GM12878 (cell line): ENCODE measurements at regions not wholly inside any gene's neighbourhood (a gene's known extent, or its start where the extent isn't known, plus 50 kb on each side); places are given as distances from the start of the nearest gene placed in this dataset.

Experiments
- ATAC-seq: fragments of 200-7000 bp; cut with Tn5 transposase; 3 replicates; pipeline ENCODE4 v1.9.1; 2020; ENCODE audit warnings: mild to moderate bottlenecking, moderate library complexity
- BruUV-seq: library from RNA; stranded (reverse); fragments of 400-500 nt; replicated peaks from 2 replicates; lab custom pipeline; 2021; lab: Mats Ljungman, UMichigan
- CTCF ChIA-PET: fragments of 300-600 bp; sonication (Branson Sonifier 250); formaldehyde crosslinking; extraction: SDS; loops from one replicate; lab custom pipeline; 2021; ENCODE audit warnings: inconsistent platforms; lab: Yijun Ruan, JAX
- POLR2A ChIA-PET: fragments of 350-600 bp; formaldehyde crosslinking; extraction: SDS; loops from one replicate; lab custom pipeline; 2021; ENCODE audit warnings: inconsistent platforms; lab: Charles Lee
- RAD21 ChIA-PET: fragments of 300-600 bp; sonication (Branson Sonifier 250); formaldehyde crosslinking; loops from one replicate; lab custom pipeline; 2023; ENCODE audit warnings: antibody characterized with exemption; ENCODE audit not compliant: unreplicated experiment; lab: Charles Lee
- SMC1A ChIA-PET: fragments of 300-600 bp; sonication (Branson Sonifier 250); formaldehyde crosslinking; loops from one replicate; lab custom pipeline; 2023; ENCODE audit not compliant: unreplicated experiment, uncharacterized antibody; lab: Charles Lee
- DNase-seq: peaks from one replicate; pipeline ENCODE4 v3.0.0-alpha.2; 2011; ENCODE audit warnings: low read depth, low spot score
- FAIRE-seq: peaks from 3 replicates; lab custom pipeline; 2011; peaks lifted over from hg19 to GRCh38; lab: Jason Lieb, UNC
- H2AFZ ChIP-seq: 2 replicates; pipeline ENCODE4 v1.6.0; 2011; ENCODE audit warnings: low read depth, low read length, control low read depth; ENCODE audit not compliant: control insufficient read depth
- H3K27ac ChIP-seq: 2 replicates; pipeline ENCODE4 v1.5.1; 2011; ENCODE audit warnings: control low read depth; ENCODE audit not compliant: control insufficient read depth, insufficient read depth
- H3K27me3 ChIP-seq, 2 experiments: replicated peaks in 1 of 2; 2 replicates each; pipeline versions ENCODE4 v1.6.0 to v1.6.1; 2011; ENCODE audit warnings: low read length in 1 of 2; ENCODE audit not compliant: control insufficient read depth in 2 of 2, insufficient read depth in 2 of 2
- H3K36me3 ChIP-seq, 2 experiments: 2 replicates each; pipeline ENCODE4 v1.5.1; 2011; ENCODE audit warnings: low read length in 1 of 2; ENCODE audit not compliant: control insufficient read depth in 2 of 2, insufficient read depth in 2 of 2
- H3K4me1 ChIP-seq: 2 replicates; pipeline ENCODE4 v1.6.1; 2011; ENCODE audit warnings: mild to moderate bottlenecking, low read length, moderate library complexity, mixed read lengths; ENCODE audit not compliant: control insufficient read depth, insufficient read depth
- H3K4me2 ChIP-seq: 2 replicates; pipeline ENCODE4 v1.6.0; 2011; ENCODE audit warnings: control low read depth; ENCODE audit not compliant: control insufficient read depth, insufficient read depth
- H3K4me3 ChIP-seq: fragments of 200-600 bp; sonication (generic); 2 replicates; pipeline ENCODE4 v1.5.1; 2016
- H3K79me2 ChIP-seq: 2 replicates; pipeline ENCODE4 v1.6.0; 2011; ENCODE audit warnings: low read length; ENCODE audit not compliant: control insufficient read depth, insufficient read depth
- H3K9ac ChIP-seq: 2 replicates; pipeline ENCODE4 v1.8.0; 2011; ENCODE audit warnings: low read length, control low read depth, mixed read lengths; ENCODE audit not compliant: control insufficient read depth, insufficient read depth
- H3K9me3 ChIP-seq: replicated peaks from 3 replicates; pipeline ENCODE4 v1.5.1; 2011; ENCODE audit warnings: mild to moderate bottlenecking, low read length; ENCODE audit not compliant: control insufficient read depth, insufficient read depth
- H4K20me1 ChIP-seq: 2 replicates; pipeline ENCODE4 v1.6.0; 2011; ENCODE audit not compliant: control insufficient read depth, insufficient read depth
- CEBPB ChIP-seq, 2 experiments: fragments of 150-350 bp in 1 of 2; IDR thresholded peaks; 2 replicates each; pipeline ENCODE4 v1.6.1; 2012 to 2014; ENCODE audit warnings: low read depth in 2 of 2, low read length in 2 of 2, borderline replicate concordance in 1 of 2, inconsistent platforms in 1 of 2
- CEBPZ ChIP-seq: fragments of 150-350 bp; IDR thresholded peaks from 2 replicates; pipeline ENCODE4 v1.6.1; 2016; ENCODE audit warnings: low read depth, low read length
- CHD2 ChIP-seq: IDR thresholded peaks from 2 replicates; pipeline ENCODE4 v1.6.1; 2011; ENCODE audit warnings: low read depth, low read length, improper control_type of control experiment, borderline replicate concordance
- E4F1 ChIP-seq: fragments of 450-650 bp; IDR thresholded peaks from 2 replicates; pipeline ENCODE4 v1.6.1; 2018; ENCODE audit warnings: borderline replicate concordance, mild to moderate bottlenecking; ENCODE audit not compliant: partially characterized antibody
- FOS ChIP-seq: IDR thresholded peaks from 3 replicates; pipeline ENCODE4 v1.6.1; 2011; ENCODE audit warnings: borderline replicate concordance; ENCODE audit not compliant: insufficient read length; ENCODE audit errors: extremely low read depth
- FOXK2 ChIP-seq: fragments of 450-650 bp; IDR thresholded peaks from 2 replicates; pipeline ENCODE4 v1.6.1; 2017; ENCODE audit warnings: mild to moderate bottlenecking, moderate library complexity
- GATAD2B ChIP-seq: fragments of 450-650 bp; conservative IDR thresholded peaks from 2 replicates; pipeline ENCODE4 v1.6.1; 2017; ENCODE audit warnings: low read depth, mild to moderate bottlenecking, moderate library complexity
- JUND ChIP-seq: IDR thresholded peaks from 2 replicates; pipeline ENCODE4 v1.6.1; 2012; ENCODE audit warnings: low read depth, mild to moderate bottlenecking, low read length, improper control_type of control experiment, moderate library complexity
- KDM1A ChIP-seq: fragments of 200-600 bp; sonication (generic); IDR thresholded peaks from 2 replicates; pipeline ENCODE4 v1.6.1; 2016; ENCODE audit warnings: borderline replicate concordance
- MTA2 ChIP-seq: fragments of 450-650 bp; IDR thresholded peaks from 2 replicates; pipeline ENCODE4 v1.6.1; 2016; ENCODE audit warnings: low read depth, mild to moderate bottlenecking, moderate library complexity
- MYB ChIP-seq: fragments of 150-350 bp; IDR thresholded peaks from 2 replicates; pipeline ENCODE4 v1.6.1; 2014; ENCODE audit warnings: mild to moderate bottlenecking, low read depth, low read length, borderline replicate concordance
- POLR2AphosphoS5 ChIP-seq: IDR thresholded peaks from 2 replicates; pipeline ENCODE4 v1.6.1; 2011; ENCODE audit warnings: mild to moderate bottlenecking, low read length, inconsistent platforms
- RB1 ChIP-seq: fragments of 450-650 bp; formaldehyde crosslinking; IDR thresholded peaks from 2 replicates; pipeline ENCODE4 v1.6.1; 2017; ENCODE audit warnings: mild to moderate bottlenecking, borderline replicate concordance
- SKIL ChIP-seq: fragments of 450-650 bp; IDR thresholded peaks from 2 replicates; pipeline ENCODE4 v1.6.1; 2017; ENCODE audit warnings: mild to moderate bottlenecking, low read depth, inconsistent platforms; ENCODE audit not compliant: poor library complexity, severe bottlenecking
- SRF ChIP-seq, 2 experiments: IDR thresholded peaks; 2 replicates each; pipeline ENCODE4 v1.6.1; 2011; ENCODE audit warnings: low read depth in 2 of 2, low read length in 2 of 2, mild to moderate bottlenecking in 1 of 2, moderate library complexity in 1 of 2
- TARDBP ChIP-seq: IDR thresholded peaks from 2 replicates; pipeline ENCODE4 v1.6.1; 2016; ENCODE audit warnings: borderline replicate concordance
- ZNF24 ChIP-seq: fragments of 450-650 bp; IDR thresholded peaks from 2 replicates; pipeline ENCODE4 v1.6.1; 2017; ENCODE audit warnings: antibody characterized with exemption, mild to moderate bottlenecking
- WGBS: methylation state at CpG from one replicate; pipeline ENCODE4 v1.1.6; 2016; ENCODE audit warnings: low lambda C conversion rate; ENCODE audit not compliant: insufficient replicate concordance, insufficient coverage; ENCODE audit errors: missing lambda C conversion rate; 5-methylcytosine and 5-hydroxymethylcytosine counted together
- in situ Hi-C: fragments of 300-500 bp; cut with MboI; formaldehyde crosslinking; loops from 9 replicates; pipeline ENCODE4 v1.14.3; 2018; ENCODE audit warnings: mixed read lengths
- intact Hi-C: fragments of 100-400 bp; cut with micrococcal nuclease; formaldehyde crosslinking; loops from one replicate; pipeline ENCODE4 v1.14.2; 2022; ENCODE audit not compliant: unreplicated experiment

- H3K4me1 ChIP-seq: no peaks in the 10 kb centered on the region
- no peaks in the 10 kb centered on the region for H3K36me3 ChIP-seq
- in situ Hi-C loops (no loop called here), intact Hi-C loops (no loop called here)
- H3K79me2 ChIP-seq: no peaks in the 10 kb centered on the region
- no peak overlapping the region for H2AFZ ChIP-seq
- CTCF ChIA-PET: no interaction called here
- no peak overlapping the region for H3K9ac ChIP-seq
- no peaks in the 10 kb centered on the region for H3K27me3 ChIP-seq
- no TSS peak for BruUV-seq
- no peak for DNase-seq
- ATAC-seq: no peak
- peaks cover 2% of the 10 kb centered on the region; the same call in 1 of the 3 replicates for H3K9me3 ChIP-seq
- POLR2A ChIA-PET: no interaction called here
- FAIRE-seq: no peak
- H4K20me1 ChIP-seq: no peaks in the 10 kb centered on the region
- SMC1A ChIA-PET: no interaction called here
- RAD21 ChIA-PET: no interaction called here
- no peak overlapping the region for H3K27ac ChIP-seq
- no peak overlapping the region for H3K4me2 ChIP-seq
- WGBS: 40% methylated on average over 16 of the region's 16 CpGs
- H3K4me3 ChIP-seq: no peak overlapping the region
- TF ChIP-seq FOS: no peak
- TF ChIP-seq SKIL: no peak
- TF ChIP-seq CEBPZ: no peak
- TF ChIP-seq ZNF24: no peak
- no peak for TF ChIP-seq JUND
- TF ChIP-seq GATAD2B: no peak
- TF ChIP-seq SRF (IDR thresholded peaks at IDR 0.05; ENCODE audit: low read depth in 2 of 2, low read length in 2 of 2): no peak
- TF ChIP-seq CHD2: no peak
- no peak for TF ChIP-seq RB1
- no peak for TF ChIP-seq E4F1
- no peak for TF ChIP-seq POLR2AphosphoS5
- TF ChIP-seq FOXK2: no peak
- TF ChIP-seq TARDBP: no peak
- TF ChIP-seq KDM1A: no peak
- no peak for TF ChIP-seq MTA2
- no peak for TF ChIP-seq CEBPB (IDR thresholded peaks at IDR 0.05; ENCODE audit: borderline replicate concordance in 1 of 2, low read depth in 2 of 2, low read length in 2 of 2)
- no peak for TF ChIP-seq MYB
Measured at GRCh38 chr18:78293540-78293939, 686.1 kb upstream of the SALL3 start.
